HG02798 (cell line): ENCODE measurements at regions not wholly inside any gene's neighbourhood (a gene's known extent, or its start where the extent isn't known, plus 50 kb on each side); places are given as distances from the start of the nearest gene placed in this dataset.

ENCODE experiments used
- ATAC-seq: cut with Tn5 transposase; IDR thresholded peaks from one replicate; pipeline ENCODE4 v1.9.1; 2021; ENCODE audit warnings: mild to moderate bottlenecking; ENCODE audit not compliant: unreplicated experiment, poor library complexity

DNA sequence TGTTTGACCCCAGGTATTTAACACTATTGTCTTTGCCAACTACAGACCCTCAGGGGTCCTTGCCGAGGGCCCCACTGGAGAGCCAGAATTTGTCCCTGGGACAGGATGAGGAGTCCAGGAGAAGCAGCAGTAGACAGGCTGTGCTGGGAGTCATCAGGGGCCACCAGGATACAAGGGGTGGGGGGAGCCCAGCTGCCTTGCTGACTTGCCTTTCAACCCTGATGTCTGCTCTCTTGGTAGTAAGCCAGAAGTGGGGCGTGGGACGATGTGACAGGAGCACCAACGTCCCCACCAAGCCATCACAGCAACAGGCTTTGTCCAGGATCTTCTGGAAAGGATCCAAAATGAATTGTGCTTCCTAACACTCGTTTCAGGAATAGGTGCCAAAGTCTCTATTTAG is 62.4 kb upstream of the CDCA7L start:
- no peak for ATAC-seq

DNA sequence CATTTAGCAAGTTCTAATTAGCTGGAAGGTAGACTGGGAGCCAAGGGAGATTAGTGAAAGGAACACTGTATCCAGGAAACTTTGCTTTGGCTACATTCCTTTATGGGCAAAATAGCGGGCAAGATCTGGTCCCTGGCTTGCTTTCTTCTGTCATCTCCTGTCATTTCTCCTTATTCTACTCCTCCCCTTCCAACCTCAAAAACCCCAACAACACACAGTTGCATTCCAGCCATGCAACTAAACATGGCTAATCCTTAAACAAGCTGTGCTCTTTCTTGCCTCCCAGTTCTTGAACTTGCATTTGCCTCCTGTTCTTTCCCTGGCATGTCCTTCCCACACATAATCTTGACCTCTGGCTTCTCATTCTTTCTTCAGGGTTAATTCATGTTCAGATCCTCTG is 59.5 kb upstream of the CDCA7L start:
- ATAC-seq = no peak

DNA sequence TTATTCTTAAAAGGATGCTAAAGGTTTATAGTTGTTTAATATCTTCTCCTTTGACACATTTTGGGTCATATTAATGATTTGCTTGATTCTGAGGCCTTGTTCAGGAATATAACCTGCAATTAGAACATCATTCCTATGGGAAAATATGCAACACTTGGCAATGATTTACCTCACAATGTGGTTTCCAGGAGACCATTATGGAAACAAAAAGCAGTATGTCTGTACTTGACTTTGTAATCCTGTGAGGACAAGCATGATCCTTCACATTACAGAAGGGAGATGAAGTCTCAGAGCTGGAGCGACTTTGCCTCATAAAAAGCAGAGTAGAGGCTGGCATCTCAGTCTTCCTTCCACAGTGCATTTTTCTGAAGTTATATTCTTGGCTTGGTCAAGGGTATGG is 57.0 kb upstream of the CDCA7L start:
- ATAC-seq = no peak

DNA sequence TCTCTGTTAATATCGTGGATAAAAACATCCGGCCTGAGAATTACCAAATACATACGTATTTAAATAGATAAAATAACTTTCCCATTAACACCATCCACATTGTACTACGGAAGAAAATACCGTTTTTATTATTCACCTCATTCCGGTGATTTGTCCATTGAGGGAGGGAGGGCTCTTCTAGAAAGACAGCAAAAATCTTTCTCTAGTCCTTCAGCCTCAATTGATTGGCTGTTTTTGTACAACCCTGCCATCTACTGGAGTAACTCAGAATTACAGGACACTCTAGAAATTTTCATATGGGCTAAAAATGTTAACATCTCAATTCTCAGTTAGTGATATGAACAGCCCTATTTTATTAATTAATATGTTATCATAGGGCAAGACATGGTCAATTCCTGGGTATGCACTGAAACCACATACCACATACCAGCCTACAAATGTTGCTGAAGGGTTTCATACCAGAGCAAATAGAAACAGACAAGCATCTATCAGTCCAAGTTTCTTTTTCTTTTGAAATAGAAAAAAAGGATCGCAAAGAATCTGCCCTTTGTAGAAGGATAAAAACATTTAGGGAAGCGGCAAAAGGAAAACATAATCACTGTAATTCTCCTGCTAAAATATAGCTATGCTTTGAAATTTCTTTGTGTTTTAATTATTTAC is 55.8 kb upstream of the CDCA7L start:
- peak; percentile 76 for ATAC-seq

DNA sequence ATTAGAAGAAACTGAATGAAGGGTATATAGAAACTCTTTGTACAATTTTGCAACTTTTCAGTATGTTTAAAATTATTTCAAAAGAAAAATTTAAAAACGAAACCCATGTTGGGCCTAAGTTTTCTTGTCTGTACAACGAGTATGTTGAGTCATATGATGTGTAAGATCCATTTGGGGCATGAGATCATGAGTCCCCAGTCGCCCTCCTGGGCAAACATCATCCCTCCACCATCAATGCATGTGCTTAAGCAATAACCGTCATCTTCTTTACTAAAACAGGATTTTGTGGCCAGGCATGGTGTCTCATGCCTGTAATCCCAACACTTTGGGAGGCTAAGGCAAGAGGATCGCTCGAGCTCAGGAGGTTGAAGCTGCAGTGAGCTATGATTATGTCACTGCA is 54.2 kb upstream of the CDCA7L start:
- ATAC-seq = no peak

DNA sequence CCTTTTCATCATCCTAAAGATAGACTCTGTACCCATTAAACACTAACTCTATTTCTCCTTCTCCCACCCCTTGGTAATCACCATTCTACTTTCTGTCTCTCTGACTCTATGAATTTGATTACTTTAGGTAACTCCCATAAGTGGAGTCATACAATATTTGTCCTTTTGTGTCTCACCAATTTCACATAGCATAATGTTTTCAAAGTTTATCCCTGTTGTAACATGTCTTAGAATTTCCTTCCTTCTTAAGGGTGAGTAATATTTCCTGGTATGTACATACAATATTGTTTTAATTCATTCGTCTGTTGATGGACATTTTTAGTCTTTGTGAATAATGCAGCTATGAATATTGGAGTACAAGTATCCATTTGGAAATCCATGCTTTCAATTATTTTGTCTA is 50.9 kb upstream of the CDCA7L start:
- no peak for ATAC-seq
